ENCODE measurements at regions not wholly inside any gene's neighbourhood (a gene's known extent, or its start where the extent isn't known, plus 50 kb on each side); places are given as distances from the start of the nearest gene placed in this dataset.

- intact Hi-C loops (cut with DNase I, micrococcal nuclease): no loop called here
- no peaks in the 10 kb centered on the region for H3K36me3 ChIP-seq (ENCODE audit: insufficient read depth, low read length)
- no peak for TF ChIP-seq CTCF (IDR thresholded peaks at IDR 0.05)
- no peaks in the 10 kb centered on the region for H3K4me1 ChIP-seq (ENCODE audit: insufficient read depth, low read length)
- H3K36me3 Mint-ChIP-seq (ENCODE audit: low read depth): peaks cover 7% of the 10 kb centered on the region
- H3K4me3 ChIP-seq (ENCODE audit: low read length): no peak overlapping the region
- CTCF ChIA-PET: no interaction called here
- DNase-seq (no peak), ATAC-seq (ENCODE audit: poor library complexity) (no peak)
- no peak overlapping the region for H3K27ac Mint-ChIP-seq
- H3K4me1 Mint-ChIP-seq (ENCODE audit: low read depth): no peaks in the 10 kb centered on the region
- H3K4me3 Mint-ChIP-seq: no peak overlapping the region
- no peaks in the 10 kb centered on the region for H3K27me3 ChIP-seq (ENCODE audit: control insufficient read depth in 1 of 2, insufficient read depth in 2 of 2, low read length in 2 of 2)
- H3K27me3 Mint-ChIP-seq: no peaks in the 10 kb centered on the region
- POLR2A ChIA-PET: no interaction called here
- peaks cover 22% of the 10 kb centered on the region for H3K9me3 Mint-ChIP-seq
- H3K9me3 ChIP-seq (ENCODE audit: control insufficient read depth in 1 of 2, insufficient read depth in 1 of 2, low read length in 2 of 2): peaks cover 17 to 18% of the 10 kb centered on the region in 2 experiments
- no peak overlapping the region for H3K27ac ChIP-seq (ENCODE audit: low read depth in 1 of 2, low read length in 2 of 2)
Observed at GRCh38 chr5:147998704-147999103, 65.1 kb upstream of the SPINK5 start.

GRCh38 chr5:147997486-147997885 lies 66.3 kb upstream of the SPINK5 start:
- ChIA-PET POLR2A (no interaction called here), CTCF (no interaction called here)
- DNase-seq (no peak), ATAC-seq (ENCODE audit: poor library complexity) (no peak)
- H3K27me3 ChIP-seq (ENCODE audit: control insufficient read depth in 1 of 2, insufficient read depth in 2 of 2, low read length in 2 of 2): no peaks in the 10 kb centered on the region
- Mint-ChIP-seq H3K4me1 (ENCODE audit: low read depth) (no peaks in the 10 kb centered on the region), H3K9me3 (peaks cover 16% of the 10 kb centered on the region), H3K36me3 (ENCODE audit: low read depth) (peaks cover 7% of the 10 kb centered on the region), H3K27ac (no peak overlapping the region), H3K27me3 (no peaks in the 10 kb centered on the region), H3K4me3 (no peak overlapping the region)
- H3K27ac ChIP-seq (ENCODE audit: low read depth in 1 of 2, low read length in 2 of 2): no peak overlapping the region
- no peak for TF ChIP-seq CTCF (IDR thresholded peaks at IDR 0.05)
- H3K36me3 ChIP-seq (ENCODE audit: insufficient read depth, low read length): no peaks in the 10 kb centered on the region
- H3K4me1 ChIP-seq (ENCODE audit: insufficient read depth, low read length): no peaks in the 10 kb centered on the region
- H3K9me3 ChIP-seq (ENCODE audit: control insufficient read depth in 1 of 2, insufficient read depth in 1 of 2, low read length in 2 of 2): peaks cover 12 to 18% of the 10 kb centered on the region in 2 experiments
- H3K4me3 ChIP-seq (ENCODE audit: low read length): no peak overlapping the region
- intact Hi-C loops (cut with DNase I, micrococcal nuclease): no loop called here

GRCh38 chr5:147996379-147996778 lies 67.4 kb upstream of the SPINK5 start:
- POLR2A ChIA-PET: no interaction called here
- Mint-ChIP-seq H3K4me3 (no peak overlapping the region), H3K27me3 (no peaks in the 10 kb centered on the region), H3K9me3 (peaks cover 12% of the 10 kb centered on the region), H3K36me3 (ENCODE audit: low read depth) (peaks cover 7% of the 10 kb centered on the region), H3K27ac (no peak overlapping the region), H3K4me1 (ENCODE audit: low read depth) (no peaks in the 10 kb centered on the region)
- H3K36me3 ChIP-seq (ENCODE audit: insufficient read depth, low read length): no peaks in the 10 kb centered on the region
- no peak overlapping the region for H3K4me3 ChIP-seq (ENCODE audit: low read length)
- no peaks in the 10 kb centered on the region for H3K4me1 ChIP-seq (ENCODE audit: insufficient read depth, low read length)
- TF ChIP-seq CTCF (IDR thresholded peaks at IDR 0.05): no peak
- CTCF ChIA-PET: no interaction called here
- intact Hi-C loops (cut with DNase I, micrococcal nuclease): no loop called here
- no peaks in the 10 kb centered on the region for H3K27me3 ChIP-seq (ENCODE audit: control insufficient read depth in 1 of 2, insufficient read depth in 2 of 2, low read length in 2 of 2)
- peaks cover 4 to 10% of the 10 kb centered on the region in 2 experiments for H3K9me3 ChIP-seq (ENCODE audit: control insufficient read depth in 1 of 2, insufficient read depth in 1 of 2, low read length in 2 of 2)
- no peak overlapping the region for H3K27ac ChIP-seq (ENCODE audit: low read depth in 1 of 2, low read length in 2 of 2)
- no peak for DNase-seq
- ATAC-seq (ENCODE audit: poor library complexity): no peak

Measured in CD4-positive, alpha-beta T cell (primary cell).